Glomerular endothelial cell (primary cell): ENCODE measurements at regions not wholly inside any gene's neighbourhood (a gene's known extent, or its start where the extent isn't known, plus 50 kb on each side); places are given as distances from the start of the nearest gene placed in this dataset.

Source experiments
- DNase-seq: peaks from one replicate; pipeline ENCODE4 v3.0.0-alpha.2; 2011; ENCODE audit warnings: low read depth, low spot score; ENCODE audit errors: extremely low read depth

DNA sequence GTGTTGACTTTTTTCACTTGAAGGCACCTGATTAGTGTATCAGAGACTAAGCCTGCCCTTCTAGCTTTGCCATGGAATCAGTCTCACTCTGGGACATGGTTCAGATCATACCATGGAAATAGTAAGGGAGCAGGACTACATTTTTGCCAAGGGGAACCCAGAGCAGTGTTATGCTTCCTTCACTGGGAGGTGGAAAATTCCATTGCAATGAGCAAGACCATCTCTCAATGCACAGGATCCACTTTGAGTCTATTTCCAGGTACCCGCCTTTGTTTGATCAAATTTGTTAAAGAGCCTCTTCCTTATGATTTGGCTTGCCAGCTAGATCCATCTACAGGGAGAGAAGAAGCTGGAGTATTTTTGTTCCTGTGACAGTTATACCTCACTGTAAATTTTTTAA lies 395.8 kb downstream of the MTX2 start:
- DNase-seq, result no peak

DNA sequence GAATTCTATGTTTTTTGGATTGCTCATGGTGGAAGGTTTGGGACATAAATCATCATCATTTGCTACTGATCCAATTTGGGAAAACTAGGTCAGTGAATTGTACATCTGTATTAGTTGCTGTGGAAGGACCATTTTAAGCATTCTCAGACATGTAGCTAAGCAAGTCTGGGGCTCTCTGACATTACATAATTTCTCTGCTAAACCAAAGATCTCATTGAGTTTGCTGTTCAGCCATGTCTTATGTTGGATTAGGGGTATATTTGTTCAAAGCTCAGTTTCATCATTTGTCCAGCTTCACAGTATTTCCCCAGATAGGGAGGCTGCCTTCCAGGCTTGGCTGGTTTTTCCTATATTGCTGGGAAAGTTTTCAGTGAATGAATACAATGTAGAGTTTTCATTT lies 399.7 kb downstream of the MTX2 start:
- DNase-seq, result no peak

DNA sequence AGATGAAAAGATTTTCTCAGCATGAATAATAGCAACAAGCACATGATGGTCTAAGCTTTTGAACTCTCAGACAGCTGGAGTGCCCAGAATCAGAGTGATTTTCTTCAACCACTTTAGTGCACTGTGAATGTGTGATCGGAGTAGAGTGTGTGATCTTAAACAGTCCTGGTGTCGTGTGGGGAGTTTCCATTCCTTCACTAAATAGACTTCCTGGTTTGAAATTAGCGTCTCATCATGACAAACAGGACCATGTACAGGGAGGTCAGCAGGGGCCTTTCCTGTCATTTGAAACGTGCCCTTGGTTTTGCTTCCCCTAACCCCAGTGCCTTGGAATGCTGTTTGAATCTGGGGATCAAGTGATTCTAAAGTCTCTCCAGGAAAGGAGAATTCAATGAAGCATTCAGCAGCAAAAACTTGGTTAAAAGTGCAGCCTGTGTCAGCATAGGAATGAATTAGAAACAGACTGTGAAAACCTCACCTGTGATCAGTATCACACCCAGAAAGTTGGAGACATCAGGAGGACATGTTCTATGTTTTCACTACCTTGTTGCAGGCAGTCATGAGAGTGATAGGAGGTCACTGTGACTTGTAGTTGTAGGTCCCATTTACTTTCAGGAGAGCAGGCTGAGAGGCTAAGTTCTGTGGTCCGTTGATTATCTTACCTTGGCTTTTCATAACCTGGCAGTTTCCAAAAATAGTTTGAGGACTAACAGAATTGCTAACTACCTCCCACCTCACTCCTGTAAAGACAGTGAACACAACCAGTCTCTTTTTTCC lies 400.3 kb downstream of the MTX2 start:
- no peak for DNase-seq

DNA sequence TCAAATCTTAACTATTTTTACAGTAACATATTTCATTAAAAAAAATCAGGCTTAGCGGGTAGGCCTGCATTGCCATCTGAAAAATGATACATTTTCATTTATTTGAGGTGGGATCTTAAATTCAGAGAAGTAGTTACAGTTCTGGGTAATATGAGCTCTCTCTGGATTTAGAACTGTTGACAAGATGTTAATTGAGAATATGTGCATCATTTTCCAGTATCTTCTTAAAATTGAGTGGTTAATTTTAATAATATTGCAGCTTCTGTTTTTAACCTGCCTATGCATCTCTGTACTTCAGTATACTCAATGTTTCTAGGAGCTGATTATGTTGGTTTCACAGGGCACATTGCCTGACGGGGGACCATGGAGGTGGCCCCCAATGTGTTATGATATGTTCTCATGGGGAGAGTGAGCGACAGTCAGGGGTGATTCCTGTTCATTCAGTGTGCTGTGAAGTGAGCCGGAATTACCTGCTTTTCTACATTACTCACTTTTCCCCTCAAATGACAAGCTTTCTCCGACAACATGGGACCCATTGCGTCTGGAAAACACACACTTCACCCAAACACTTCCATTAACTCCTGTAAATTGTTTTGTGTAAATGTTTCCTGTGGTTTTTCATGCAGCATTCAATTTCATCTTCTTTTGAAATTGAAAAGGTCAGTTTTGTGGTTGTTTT lies 406.2 kb downstream of the MTX2 start:
- DNase-seq, result no peak

DNA sequence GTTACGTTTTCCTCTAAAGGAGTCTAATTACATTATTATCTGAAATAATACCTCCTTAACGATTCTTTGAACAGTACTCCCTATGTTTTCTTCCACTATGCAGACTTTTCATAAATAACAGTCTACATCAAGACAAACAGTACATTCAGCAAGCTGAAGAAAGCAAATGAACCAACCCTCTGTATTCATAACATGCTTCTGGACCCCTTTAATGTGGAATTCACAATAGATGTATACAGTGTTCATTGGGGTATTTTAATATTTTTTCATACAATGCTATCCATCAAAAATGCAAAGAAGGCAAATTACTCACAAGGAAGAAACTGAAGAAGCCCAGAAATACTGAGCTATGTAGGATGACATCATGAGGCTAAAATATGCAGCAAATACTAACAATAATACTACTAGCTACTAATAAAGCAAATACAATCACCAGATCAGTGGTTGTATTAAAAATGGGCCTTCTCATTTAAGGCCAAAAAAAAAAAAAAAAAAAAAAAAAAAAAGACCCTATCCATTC lies 408.6 kb downstream of the MTX2 start:
- DNase-seq, result no peak

DNA sequence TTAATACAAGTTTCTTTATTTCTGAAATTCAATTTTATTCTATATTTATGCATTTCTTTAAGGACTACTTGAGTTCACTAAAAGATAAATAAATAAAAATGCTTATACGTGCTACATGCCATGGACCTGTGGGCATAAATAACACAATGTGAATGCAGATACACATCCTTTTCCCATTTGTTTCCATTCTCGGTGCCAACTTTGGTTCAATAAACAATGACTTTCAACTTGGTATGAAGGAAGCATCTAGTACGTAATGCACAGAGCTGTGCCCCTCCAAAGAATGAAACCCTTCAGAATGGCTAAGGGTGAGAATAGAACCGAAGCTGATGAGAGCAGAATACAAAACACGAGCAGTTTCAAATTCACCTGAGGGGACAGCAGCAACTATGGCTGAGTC lies 409.3 kb downstream of the MTX2 start:
- no peak for DNase-seq

DNA sequence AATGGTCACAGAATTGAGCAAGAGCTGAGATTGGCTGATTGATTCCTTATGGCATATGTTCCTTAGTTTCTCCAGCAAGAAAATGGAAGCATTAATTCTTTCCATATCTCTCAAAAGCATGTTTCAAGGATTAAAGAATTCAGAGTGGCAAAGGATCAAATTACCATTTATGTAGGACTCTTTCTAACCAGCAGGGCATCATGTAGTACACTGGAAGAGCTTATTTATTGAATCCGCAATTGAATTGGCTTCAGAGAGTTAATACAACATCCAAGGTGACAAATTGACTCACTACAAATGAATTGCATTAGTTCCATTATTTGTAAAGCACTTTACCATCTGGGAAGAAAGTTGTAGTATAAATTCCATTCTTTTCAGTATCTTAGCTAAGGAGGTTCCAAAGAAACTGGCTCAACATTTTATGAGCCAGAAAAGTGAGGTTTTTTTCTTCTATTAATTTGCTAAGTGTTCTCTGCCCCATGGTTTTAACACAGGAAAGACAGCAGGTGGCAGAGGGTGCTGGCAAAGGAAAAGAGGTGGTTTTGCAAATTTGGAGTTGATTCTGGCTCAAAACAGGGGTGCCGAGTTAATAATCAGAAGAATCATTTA lies 409.9 kb downstream of the MTX2 start:
- no peak for DNase-seq

DNA sequence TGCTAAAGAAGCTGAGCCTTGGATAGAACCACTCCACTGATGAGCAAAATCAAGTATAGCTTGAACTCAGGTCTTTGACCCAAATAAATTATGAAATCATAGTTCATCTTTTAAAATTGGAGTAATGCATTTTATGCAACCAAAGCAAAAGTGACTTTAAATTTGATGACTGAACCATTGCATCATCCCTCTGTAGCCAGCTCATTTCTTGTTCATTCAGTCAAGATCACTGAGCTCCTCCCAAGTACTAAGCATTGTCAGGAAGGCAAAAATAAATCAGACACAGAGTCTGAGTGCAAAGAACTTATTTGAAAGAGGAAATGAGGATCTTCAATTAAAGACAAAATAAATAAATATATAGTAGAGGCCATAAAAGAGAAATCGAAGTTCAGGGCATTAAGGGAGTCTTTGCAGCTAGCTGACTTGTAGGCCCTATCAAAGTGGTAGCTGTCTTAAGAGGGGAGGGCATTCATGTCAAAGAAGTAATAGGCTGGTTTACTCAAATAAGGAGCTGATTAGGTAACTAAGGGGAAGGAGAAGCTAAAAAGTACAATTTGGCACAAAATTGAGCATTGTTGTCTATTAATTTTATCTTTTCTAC lies 411.8 kb downstream of the MTX2 start:
- DNase-seq, result no peak

DNA sequence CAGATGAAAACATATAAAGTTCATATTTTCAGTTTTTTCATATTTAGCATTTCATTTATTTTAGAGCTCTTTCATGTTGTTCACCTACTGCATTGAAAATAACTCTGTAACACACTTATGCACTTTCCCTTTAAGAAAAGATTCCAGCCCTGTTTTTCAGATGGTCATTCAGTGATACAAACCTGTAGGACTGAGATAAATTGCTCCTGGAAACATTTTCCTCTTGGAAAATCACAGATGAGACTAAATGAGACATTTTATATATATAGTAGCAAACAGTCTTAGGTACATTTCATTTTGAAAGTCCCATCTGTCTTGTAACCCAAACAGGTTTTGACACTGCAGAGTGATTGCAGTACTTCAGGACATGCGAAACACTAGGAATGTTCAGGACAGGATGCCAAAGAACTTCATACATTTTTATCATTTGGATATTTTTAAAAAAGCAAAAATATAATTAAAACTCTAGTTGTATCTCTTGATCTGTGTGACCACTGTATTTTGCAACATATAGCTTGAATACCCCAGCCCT lies 412.4 kb downstream of the MTX2 start:
- DNase-seq, result no peak

DNA sequence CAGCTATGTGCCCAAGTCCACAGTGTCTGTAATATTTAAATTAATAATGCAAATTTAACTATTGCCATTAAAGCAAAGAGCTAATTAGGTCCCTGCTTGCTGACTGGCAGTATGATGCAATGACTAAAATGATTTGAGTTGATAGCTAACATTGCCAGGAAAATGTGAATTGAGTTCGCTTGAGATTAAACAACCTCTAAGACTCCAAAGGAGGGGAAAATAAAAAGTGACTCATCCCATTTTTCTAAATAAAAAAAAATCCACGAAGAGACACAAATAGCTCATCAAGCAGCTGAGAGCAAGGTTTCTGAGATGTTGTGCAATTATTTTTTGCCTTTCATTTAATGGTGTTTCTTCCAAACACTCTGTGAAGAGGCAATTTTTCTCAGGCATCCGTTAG lies 413.0 kb downstream of the MTX2 start:
- DNase-seq, result no peak

DNA sequence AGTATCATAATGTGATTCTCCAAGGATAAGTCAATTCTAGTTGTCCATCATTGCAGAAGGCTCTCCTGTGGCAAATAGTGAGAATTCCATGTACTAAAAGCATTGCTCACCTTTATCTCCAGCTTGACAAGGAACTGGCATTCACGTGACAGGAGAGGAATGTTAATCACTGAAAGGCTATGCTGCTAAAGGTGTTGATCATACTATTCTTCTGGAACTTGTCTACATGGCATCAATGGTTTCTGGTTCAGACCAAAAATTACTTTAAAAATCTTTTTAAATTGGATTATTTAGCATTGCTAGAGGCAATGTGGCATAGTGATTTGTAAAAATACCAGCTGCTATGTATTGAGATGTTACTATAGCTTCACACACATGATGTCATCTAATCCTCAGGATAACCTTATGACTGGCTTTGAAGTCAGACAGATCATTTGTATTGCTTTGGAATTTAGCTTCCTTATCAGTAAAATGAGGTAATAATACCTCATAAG lies 414.4 kb downstream of the MTX2 start:
- no peak for DNase-seq

DNA sequence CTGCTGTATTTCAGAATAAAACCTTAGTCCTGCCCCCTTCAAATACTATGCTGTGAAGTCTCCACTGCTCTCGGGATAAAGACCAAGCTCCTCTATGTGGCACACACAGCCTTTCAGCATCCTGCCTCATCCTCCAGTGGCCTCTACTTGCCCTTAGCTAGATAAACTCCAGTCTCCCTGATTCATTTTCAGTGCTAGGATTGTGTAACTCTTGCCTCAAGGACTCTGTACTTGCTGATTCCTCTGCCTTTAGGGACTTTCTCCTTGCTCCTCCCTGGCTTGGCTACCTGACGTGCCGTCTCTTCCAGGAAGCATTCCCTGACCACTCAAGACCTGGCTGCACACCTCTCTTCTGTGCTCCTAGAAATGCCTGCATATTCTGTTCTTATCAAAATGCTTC lies 416.7 kb downstream of the MTX2 start:
- no peak for DNase-seq

DNA sequence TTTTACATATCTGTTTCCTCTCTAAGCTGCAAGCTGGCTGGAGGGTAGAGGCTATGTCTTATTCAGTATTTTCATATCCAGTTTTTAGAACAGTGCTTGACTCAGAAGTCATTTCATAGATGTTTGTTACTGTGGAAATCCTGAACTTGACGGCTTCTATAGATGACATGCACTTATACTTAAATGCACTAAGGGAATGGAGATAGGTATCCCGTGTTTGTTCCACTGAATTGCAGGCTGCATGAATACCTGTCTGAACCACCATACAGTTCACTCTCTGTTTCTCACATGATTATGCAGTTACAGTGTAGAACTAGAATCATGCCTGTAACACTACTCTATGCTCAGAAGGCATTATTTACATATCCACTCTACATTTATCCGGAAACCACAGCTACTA lies 417.1 kb downstream of the MTX2 start:
- DNase-seq, result no peak

DNA sequence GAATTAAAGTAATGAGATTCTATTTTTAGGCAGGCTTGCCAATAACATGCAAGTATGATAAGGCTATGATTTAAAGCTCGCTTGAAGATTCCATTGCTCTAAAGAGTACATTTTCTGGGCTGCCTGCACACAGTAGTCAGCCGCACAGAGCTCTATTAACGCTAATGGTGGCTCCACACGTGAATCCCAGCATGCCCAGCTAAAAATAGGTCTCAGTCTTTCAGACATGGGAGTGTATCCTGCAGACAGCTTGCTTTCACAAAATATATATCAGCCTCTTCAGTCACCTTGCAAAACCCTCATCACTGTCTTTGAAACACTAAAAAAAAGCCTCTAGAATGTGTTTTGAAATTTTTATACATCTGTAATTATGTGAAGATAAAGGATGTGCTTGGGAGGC lies 418.1 kb downstream of the MTX2 start:
- no peak for DNase-seq

DNA sequence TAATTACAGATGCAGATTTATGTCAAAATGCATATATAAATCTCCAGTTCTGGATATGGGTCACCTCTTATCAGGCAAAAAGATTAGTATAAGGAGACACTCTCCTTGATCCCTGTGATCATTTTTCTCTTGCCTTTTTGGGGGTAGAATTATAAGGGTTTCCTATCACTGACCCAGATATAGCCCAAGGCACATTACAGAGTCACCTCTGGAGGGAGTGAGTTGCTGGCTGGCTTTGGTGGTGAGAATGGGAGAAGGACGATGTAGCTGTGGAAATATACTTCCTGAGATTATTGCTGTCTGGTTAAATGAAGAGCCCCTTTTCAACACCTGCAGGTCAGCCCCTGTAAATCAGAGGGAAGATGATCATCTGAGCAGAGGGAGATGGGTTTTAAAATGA lies 418.7 kb downstream of the MTX2 start:
- DNase-seq, result no peak

DNA sequence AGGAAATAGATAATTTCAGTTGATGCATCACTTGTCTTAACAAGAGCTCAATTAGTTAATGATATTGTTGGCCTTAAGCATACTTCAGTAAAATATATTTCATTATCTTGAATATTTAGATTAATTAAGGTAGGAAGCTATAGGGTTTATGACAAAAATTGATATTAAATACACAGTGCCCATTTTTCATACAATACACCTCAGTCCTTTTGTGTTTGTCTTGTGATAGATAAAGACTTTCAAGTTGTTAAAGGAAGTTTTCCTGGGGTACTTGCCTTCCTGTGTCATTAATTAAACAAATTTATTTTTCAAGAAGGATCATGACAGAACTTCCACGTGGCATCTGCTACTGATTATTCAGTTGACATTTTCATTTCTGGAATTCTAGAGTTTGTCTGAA lies 420.5 kb downstream of the MTX2 start:
- no peak for DNase-seq

DNA sequence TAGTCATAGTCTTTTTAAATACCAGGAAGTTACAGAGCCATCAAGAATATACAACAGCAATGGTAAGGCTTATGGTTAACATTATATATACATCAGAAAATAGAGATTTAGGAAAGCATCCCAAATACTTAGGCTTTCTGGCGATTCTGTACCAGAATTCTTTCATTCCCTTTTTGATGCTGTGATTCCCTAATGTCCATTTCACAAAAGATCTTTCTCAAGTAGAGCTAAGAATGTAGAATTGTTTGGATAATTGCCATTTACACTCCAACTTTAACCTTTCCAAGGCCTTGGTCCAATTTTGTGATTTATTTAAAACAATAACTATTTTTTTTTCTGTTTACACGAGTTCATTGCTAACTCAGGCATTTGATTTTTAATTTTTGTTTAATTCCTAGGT lies 422.2 kb downstream of the MTX2 start:
- DNase-seq, result no peak

DNA sequence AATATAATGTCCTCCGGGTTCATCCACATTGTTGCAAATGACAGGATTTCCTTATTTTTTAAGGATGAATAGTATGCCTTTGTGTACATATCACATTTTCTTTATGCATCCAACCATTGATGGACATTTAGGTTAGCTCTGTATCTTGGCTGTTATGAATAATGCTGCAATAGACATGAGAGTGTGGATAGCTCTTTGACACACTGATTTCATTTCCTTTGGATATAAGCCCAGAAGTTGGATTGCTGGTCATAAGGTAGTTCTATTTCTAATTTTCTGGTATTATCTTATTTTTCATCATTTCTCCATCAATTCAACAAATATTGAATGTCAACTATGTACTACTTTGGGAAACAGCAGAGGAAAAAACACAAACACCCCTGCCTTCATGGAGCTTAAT lies 423.3 kb downstream of the MTX2 start:
- DNase-seq, result no peak

DNA sequence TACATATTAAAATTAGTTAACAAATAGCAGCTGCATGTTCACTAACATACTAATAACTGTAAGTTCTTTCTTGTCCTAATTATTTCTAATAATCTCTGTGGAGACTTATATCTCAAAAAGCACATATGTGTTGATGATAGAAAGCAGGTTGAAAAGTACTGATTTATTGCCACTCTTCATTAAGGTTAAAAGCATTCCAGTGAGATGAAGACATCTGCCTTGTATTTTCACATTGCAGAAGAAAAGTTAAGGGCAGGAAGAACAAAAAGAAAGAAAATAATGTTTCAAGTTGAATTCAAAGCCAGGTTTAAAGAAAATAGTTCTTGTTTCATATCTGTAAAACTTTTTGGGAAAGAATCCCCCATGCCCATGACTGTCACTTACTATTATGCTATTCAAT lies 429.9 kb downstream of the MTX2 start:
- DNase-seq, result no peak

DNA sequence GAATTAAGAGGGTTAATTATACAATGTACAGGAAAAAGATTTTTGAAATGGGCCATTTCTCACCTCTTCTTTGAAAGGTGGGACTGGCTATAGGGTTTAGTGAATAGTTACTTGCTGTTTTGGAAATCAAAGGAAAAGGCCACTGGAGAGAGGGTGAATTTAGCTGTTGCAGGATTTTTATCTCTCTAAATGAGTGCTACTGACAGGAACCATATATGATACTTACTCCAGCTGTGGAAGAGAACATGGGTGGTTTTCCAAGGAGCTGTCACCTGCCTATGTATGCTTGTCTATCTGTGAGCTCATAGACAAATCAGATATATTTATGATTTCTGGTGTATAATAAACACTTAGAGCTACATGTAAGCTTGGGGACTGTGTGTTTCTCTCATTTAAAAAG lies 430.4 kb downstream of the MTX2 start:
- no peak for DNase-seq

DNA sequence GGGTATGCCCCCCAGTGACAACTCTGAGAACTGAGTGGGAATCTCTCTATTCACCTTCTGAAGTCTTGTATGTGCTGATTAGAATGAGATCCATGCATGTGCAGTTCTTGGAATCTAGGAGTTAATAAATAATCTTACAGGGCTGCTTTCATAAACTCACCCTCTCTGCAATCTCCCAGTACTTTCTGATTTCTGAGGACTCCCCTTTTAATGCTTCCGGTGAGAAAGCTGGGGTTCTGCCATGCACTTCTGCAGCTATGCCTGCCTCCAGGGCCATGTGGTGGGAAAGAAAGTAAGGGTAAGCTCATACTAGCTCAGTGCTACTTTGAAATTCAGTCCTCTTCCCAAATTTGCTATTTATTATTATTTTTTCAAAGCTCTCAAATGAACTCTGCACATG lies 432.9 kb downstream of the MTX2 start:
- DNase-seq, result no peak
